ENCODE measurements at regions not wholly inside any gene's neighbourhood (a gene's known extent, or its start where the extent isn't known, plus 50 kb on each side); places are given as distances from the start of the nearest gene placed in this dataset.
"Not testable (repeated sequence)": the region's sequence is repeated elsewhere in the genome, so short reads cannot be mapped to it uniquely, and the experiment has no call there.

GRCh38 chrX:45422216-45422925 lies 221.7 kb upstream of the DIPK2B start:
- 28% methylated on average over 1 of the region's 1 CpG for WGBS (ENCODE audit: insufficient coverage, low coverage, low lambda C conversion rate, missing lambda C conversion rate)
- intact Hi-C loops (cut with DNase I): no loop called here
- TF ChIP-seq POLR2A (IDR thresholded peaks at IDR 0.05) (no peak), CTCF (IDR thresholded peaks at IDR 0.05) (no peak)

DNA sequence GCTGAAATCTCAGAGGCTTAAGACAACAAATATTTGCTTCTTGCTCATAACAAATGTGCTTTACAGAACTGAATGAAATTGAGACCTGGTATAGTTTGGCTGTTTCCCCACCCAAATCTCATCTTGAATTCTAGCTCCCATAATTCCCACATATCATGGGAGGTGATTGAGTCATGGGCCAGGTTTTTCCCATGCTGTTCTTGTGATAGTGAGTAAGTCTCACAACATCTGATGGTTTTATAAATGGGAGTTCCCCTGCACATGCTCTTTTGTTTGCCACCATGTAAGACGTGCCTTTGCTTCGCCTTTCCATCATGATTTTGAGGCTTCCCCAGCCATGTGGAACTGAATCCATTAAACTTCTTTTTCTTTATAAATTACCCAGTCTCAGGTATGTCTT lies 221.1 kb upstream of the DIPK2B start:
- intact Hi-C loops (cut with DNase I): no loop called here
- TF ChIP-seq POLR2A (IDR thresholded peaks at IDR 0.05) (no peak), CTCF (IDR thresholded peaks at IDR 0.05) (no peak)
- Histone ChIP-seq H3K4me3 (no peak overlapping the region), H3K9me3 (no peaks in the 10 kb centered on the region), H3K27ac (no peak overlapping the region), H3K36me3 (no peaks in the 10 kb centered on the region), H3K27me3 (no peaks in the 10 kb centered on the region), H3K4me1 (no peaks in the 10 kb centered on the region)
- 47% methylated on average over 2 of the region's 2 CpGs for WGBS (ENCODE audit: insufficient coverage, low coverage, low lambda C conversion rate, missing lambda C conversion rate)
- ATAC-seq: no peak
- no peak for DNase-seq

More at GRCh38 chrX:45422216-45422925, 221.7 kb upstream of the DIPK2B start:
- no peaks in the 10 kb centered on the region for H3K9me3 ChIP-seq
- no peaks in the 10 kb centered on the region for H3K27me3 ChIP-seq
- H3K27ac ChIP-seq: no peak overlapping the region
- H3K36me3 ChIP-seq: no peaks in the 10 kb centered on the region
- no peaks in the 10 kb centered on the region for H3K4me1 ChIP-seq
- no peak overlapping the region for H3K4me3 ChIP-seq
- DNase-seq: no peak
- no peak for ATAC-seq

GRCh38 chrX:45404206-45404605 lies 203.5 kb upstream of the DIPK2B start:
- H3K36me3 ChIP-seq: no peaks in the 10 kb centered on the region
- DNase-seq: no peak
- H3K4me1 ChIP-seq: no peaks in the 10 kb centered on the region
- no peaks in the 10 kb centered on the region for H3K27me3 ChIP-seq
- no peak for ATAC-seq
- H3K27ac ChIP-seq: no peak overlapping the region
- no peaks in the 10 kb centered on the region for H3K9me3 ChIP-seq
- intact Hi-C loops (cut with DNase I): no loop called here
- no peak for TF ChIP-seq CTCF (IDR thresholded peaks at IDR 0.05)
- no peak for TF ChIP-seq POLR2A (IDR thresholded peaks at IDR 0.05)
- no peak overlapping the region for H3K4me3 ChIP-seq
- WGBS (ENCODE audit: insufficient coverage, low coverage, low lambda C conversion rate, missing lambda C conversion rate): 65% methylated on average over 2 of the region's 3 CpGs

DNA sequence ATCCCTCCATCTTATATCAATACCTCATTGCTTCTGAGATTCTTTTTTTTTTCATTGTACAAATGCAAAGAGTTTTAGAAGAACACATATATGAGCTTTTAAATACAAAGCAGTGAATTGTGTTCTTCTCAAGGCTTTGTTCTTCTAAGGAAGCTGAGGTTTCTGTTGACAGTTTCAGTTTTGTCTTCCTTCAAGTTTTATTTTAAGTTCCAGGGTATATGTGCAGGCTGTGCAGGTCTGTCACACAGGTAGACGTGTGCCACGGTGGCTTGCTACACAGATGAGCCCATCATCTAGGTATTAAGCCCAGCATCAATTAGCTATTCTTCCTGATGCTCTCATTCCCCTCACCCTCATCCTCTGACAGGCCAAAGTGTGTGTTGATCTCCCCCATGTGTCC lies 201.2 kb upstream of the DIPK2B start:
- Histone ChIP-seq H3K4me1 (no peaks in the 10 kb centered on the region), H3K36me3 (no peaks in the 10 kb centered on the region), H3K4me3 (no peak overlapping the region), H3K27ac (no peak overlapping the region), H3K9me3 (no peaks in the 10 kb centered on the region), H3K27me3 (no peaks in the 10 kb centered on the region)
- intact Hi-C loops (cut with DNase I): no loop called here
- 24% methylated on average over 2 of the region's 2 CpGs for WGBS (ENCODE audit: insufficient coverage, low coverage, low lambda C conversion rate, missing lambda C conversion rate)
- ATAC-seq: no peak
- DNase-seq: no peak
- TF ChIP-seq CTCF (IDR thresholded peaks at IDR 0.05) (no peak), POLR2A (IDR thresholded peaks at IDR 0.05) (no peak)

DNA sequence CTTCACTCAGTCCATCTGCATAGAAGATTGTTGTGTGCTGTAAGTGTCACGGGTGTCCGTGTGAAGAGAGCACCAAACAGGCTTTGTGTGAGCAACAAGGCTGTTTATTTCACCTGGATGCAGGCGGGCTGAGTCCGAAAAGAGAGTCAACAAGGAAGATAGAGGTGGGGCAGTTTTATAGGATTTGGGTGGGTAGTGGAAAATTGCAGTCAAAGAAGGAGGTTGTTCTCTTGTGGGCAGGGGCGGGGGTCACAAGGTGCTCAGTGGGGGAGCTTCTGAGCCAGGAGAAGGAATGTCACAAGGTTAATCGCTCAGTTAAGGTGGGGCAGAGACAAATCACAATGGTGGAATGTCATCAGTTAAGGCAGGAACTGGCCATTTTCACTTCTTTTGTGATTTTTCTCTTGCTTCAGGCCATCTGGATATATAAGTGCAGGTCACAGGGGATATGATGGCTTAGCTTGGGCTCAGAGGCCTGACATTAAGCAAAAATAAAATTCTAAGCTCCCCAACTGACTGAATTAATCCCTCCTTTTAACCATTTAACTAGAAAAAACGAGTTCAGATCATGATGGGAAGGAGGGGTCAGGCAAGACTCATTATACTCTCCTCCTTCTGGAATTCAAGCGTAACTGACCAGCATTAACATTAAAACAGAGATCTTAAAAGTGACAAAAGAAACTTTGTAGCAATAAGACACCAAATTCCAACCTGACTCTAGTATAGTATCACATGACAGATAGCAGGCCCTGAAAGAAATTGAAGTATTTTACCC lies 200.5 kb upstream of the DIPK2B start:
- intact Hi-C loops (cut with DNase I); H3K4me1 ChIP-seq; H3K36me3 ChIP-seq; H3K27me3 ChIP-seq; H3K4me3 ChIP-seq; DNase-seq; ATAC-seq; H3K9me3 ChIP-seq; H3K27ac ChIP-seq: not testable (repeated sequence)
- 48% methylated on average over 8 of the region's 8 CpGs for WGBS (ENCODE audit: insufficient coverage, low coverage, low lambda C conversion rate, missing lambda C conversion rate)
